Heart left ventricle (tissue), 13 donors: ENCODE measurements at regions not wholly inside any gene's neighbourhood (a gene's known extent, or its start where the extent isn't known, plus 50 kb on each side); places are given as distances from the start of the nearest gene placed in this dataset.
"Not testable (repeated sequence)": the region's sequence is repeated elsewhere in the genome, so short reads cannot be mapped to it uniquely, and the experiment has no call there.

ENCODE experiments used
- POLR2A ChIP-seq, 2 donors: fragments of 450-650 bp; IDR thresholded peaks; one replicate each; pipeline ENCODE4 v1.6.1; 2017; ENCODE audit warnings: antibody characterized with exemption in 2 of 2, mild to moderate bottlenecking in 2 of 2, moderate library complexity in 2 of 2
- TF ChIP-seq, protein P1 (sequence below), 12 donors: fragments of 200-600 bp; sonication (generic) in 4 of 12; IDR thresholded peaks; one replicate each; pipeline versions ENCODE4 v1.5.0 to v1.8.0; 2018 to 2022; ENCODE audit warnings: antibody characterized with exemption in 12 of 12, mild to moderate bottlenecking in 5 of 12
- donor health status: ischemic (EF 13 %, LVEDD 7.1; RV severe dilation, severe dysfunction).
- donor health status: DM: no; HTN: yes; CAD: no.
- donor health status: DM: no; HTN: no; CAD: no.
- donor health status: ischemic (EF 25% LVEDD 6.9; RV normal size, moderate dysfunction).
- donor health status: ischemic (EF 25% LVEDD 5.7; RV mildly dilated, moderate dysfunction).
- donor health status: ischemic (EF 35%, LVEDD 5.7; RV mildly dilated, moderate dysfunction).
- donor health status: nonischemic (EF 11% LVEDD 7.7; RV severe dilation, severe dysfunction).
- donor health status: DM: yes; HTN: yes; CAD: no.
- donor health status: PGD.
- donor health status: ischemic (EF 29% LVEDD 5.4; RV normal size, mild dysfunction).
- donor health status: nonischemic (EF 23%, LVEDD 6.1; RV moderate dilation, normal function).

DNA sequence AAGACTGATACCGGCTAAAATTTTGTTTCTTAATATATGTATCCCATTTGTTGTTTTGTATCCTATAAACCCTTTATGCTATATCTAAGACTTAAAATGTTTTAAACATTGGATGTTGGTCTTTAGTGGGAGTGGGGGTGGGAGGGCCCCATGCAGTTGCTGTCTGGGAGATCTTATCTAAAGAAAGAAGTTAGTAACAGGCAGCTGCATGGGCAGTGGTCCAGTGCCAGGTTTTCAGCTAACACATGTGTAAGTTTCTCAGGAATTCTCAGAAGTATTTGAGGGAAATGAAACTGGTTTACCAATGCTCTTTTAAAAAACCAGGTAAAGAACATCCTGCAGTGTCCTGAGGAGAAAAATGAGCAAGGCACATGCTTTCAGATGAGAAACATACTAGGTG lies 738.3 kb upstream of the AMELY start:
- TF ChIP-seq POLR2A (IDR thresholded peaks at IDR 0.05) = not testable (repeated sequence)
- TF ChIP-seq, protein P1, sequence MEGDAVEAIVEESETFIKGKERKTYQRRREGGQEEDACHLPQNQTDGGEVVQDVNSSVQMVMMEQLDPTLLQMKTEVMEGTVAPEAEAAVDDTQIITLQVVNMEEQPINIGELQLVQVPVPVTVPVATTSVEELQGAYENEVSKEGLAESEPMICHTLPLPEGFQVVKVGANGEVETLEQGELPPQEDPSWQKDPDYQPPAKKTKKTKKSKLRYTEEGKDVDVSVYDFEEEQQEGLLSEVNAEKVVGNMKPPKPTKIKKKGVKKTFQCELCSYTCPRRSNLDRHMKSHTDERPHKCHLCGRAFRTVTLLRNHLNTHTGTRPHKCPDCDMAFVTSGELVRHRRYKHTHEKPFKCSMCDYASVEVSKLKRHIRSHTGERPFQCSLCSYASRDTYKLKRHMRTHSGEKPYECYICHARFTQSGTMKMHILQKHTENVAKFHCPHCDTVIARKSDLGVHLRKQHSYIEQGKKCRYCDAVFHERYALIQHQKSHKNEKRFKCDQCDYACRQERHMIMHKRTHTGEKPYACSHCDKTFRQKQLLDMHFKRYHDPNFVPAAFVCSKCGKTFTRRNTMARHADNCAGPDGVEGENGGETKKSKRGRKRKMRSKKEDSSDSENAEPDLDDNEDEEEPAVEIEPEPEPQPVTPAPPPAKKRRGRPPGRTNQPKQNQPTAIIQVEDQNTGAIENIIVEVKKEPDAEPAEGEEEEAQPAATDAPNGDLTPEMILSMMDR (IDR thresholded peaks at IDR 0.05) = not testable (repeated sequence)
